SJCRH30 (cell line): ENCODE measurements at regions not wholly inside any gene's neighbourhood (a gene's known extent, or its start where the extent isn't known, plus 50 kb on each side); places are given as distances from the start of the nearest gene placed in this dataset.
A peak's percentile ranks its signal among the peaks of the same experiment; 100 is the strongest.

ENCODE experiments used
- DNase-seq, 2 experiments: peaks; one replicate each; pipeline ENCODE4 v3.0.0-alpha.2; 2015 to 2020
- H3K27ac ChIP-seq: fragments of 250-450 bp; sonication (Bioruptor Pico); 2 replicates; pipeline ENCODE4 v1.5.1; 2020; ENCODE audit warnings: mild to moderate bottlenecking, moderate library complexity
- H3K27me3 ChIP-seq: fragments of 250-450 bp; sonication (Bioruptor Pico); 2 replicates; pipeline ENCODE4 v1.5.1; 2020; ENCODE audit warnings: mild to moderate bottlenecking, moderate library complexity
- H3K36me3 ChIP-seq: fragments of 250-450 bp; sonication (Bioruptor Pico); 2 replicates; pipeline ENCODE4 v1.5.1; 2020; ENCODE audit warnings: mild to moderate bottlenecking, moderate library complexity
- H3K4me1 ChIP-seq: fragments of 250-450 bp; sonication (Bioruptor Pico); 2 replicates; pipeline ENCODE4 v1.5.1; 2020; ENCODE audit warnings: mild to moderate bottlenecking, moderate library complexity
- H3K4me3 ChIP-seq: fragments of 250-450 bp; sonication (Bioruptor Pico); 2 replicates; pipeline ENCODE4 v1.5.1; 2020; ENCODE audit warnings: mild to moderate bottlenecking, moderate library complexity
- H3K9me3 ChIP-seq: fragments of 250-450 bp; sonication (Bioruptor Pico); replicated peaks from 2 replicates; pipeline ENCODE4 v1.5.1; 2020; ENCODE audit warnings: mild to moderate bottlenecking, moderate library complexity

DNA sequence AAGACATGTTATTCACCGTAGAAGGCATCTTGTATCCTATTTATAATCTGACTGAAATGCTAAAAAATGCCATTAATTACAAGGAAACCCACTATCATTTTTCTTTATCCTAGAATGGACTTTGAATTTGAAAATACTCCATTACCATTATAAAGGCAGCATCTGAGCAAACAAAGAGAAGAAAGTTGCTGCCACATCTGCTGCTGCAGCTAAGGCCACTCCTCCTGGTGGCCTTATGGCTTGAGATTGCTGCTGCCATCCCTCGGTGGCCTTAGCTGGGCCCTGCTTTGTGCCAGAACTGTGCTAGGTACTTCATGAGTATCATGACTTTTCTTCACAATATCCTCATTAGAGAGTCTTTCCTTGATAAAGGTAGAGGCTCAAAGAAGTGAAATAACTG, 1210.1 kb upstream of the TENM4 start:
- H3K27me3 ChIP-seq: no peaks in the 10 kb centered on the region
- H3K36me3 ChIP-seq: no peaks in the 10 kb centered on the region
- no peak overlapping the region for H3K4me3 ChIP-seq
- no peaks in the 10 kb centered on the region for H3K9me3 ChIP-seq
- H3K4me1 ChIP-seq: no peaks in the 10 kb centered on the region
- DNase-seq: no peak
- H3K27ac ChIP-seq: no peak overlapping the region

DNA sequence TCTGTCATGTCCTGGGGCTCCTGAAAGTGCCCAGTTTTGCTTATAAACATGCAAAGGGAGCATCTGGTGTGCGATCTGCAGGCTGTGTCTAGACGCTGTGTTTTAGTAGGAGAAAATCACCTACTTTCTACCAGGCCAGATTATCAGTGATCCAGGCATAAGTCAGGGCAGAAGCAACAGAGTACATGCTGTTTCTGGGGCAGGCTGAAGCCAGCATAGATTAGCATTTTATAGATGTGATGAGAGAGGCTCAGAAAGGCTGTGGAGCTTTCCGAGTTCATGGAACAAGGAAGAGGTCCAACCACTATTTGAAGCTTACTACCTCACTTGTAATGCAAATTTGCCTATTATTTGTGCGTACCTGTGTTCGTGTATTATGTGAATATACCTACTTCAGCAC, 1208.4 kb upstream of the TENM4 start:
- H3K4me1 ChIP-seq: no peaks in the 10 kb centered on the region
- no peak overlapping the region for H3K4me3 ChIP-seq
- H3K27me3 ChIP-seq: no peaks in the 10 kb centered on the region
- no peak for DNase-seq
- no peaks in the 10 kb centered on the region for H3K36me3 ChIP-seq
- H3K27ac ChIP-seq: no peak overlapping the region
- no peaks in the 10 kb centered on the region for H3K9me3 ChIP-seq

DNA sequence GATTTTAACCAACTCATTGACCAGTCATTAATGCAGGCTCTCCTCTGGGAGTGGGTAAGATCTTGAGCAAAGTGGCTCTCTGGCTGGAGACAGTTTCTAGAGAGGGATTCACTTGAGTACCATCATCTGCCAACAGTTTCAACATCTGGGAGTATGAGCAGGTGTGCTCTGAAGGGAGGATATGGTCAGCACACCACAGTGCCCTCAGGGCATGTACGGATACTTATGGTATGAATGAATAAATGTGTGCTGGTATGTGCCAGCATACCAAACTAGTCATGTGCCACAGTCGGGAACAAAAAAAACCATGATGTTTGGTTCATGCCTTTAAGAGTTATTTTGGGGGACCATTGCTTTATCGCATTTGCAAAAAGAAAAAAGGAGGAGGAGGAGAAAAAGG, 1197.5 kb upstream of the TENM4 start:
- no peak overlapping the region for H3K4me3 ChIP-seq
- H3K36me3 ChIP-seq: no peaks in the 10 kb centered on the region
- no peaks in the 10 kb centered on the region for H3K9me3 ChIP-seq
- H3K27ac ChIP-seq: no peak overlapping the region
- no peaks in the 10 kb centered on the region for H3K4me1 ChIP-seq
- peak; percentile 8 to 17 for DNase-seq
- no peaks in the 10 kb centered on the region for H3K27me3 ChIP-seq

DNA sequence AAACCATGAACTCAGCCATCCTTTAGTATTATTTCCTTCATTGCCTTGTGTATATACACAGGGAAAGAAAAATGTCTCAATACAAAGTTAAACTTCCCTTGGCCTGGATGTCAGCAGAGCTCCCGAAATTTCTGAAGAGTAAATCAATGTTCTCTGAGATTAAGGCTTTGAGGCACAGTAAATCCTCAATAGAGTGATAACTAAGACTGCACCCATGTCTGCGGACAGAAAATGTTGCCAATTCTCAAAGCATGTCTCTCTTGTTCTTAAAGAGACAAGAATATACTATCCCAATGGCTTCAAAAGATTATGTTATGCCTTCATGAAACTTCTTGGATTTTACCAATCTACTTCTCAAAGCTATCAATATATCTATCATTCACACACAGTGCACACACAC, 1196.7 kb upstream of the TENM4 start:
- Histone ChIP-seq H3K4me3 (no peak overlapping the region), H3K9me3 (no peaks in the 10 kb centered on the region), H3K4me1 (no peaks in the 10 kb centered on the region), H3K36me3 (no peaks in the 10 kb centered on the region), H3K27ac (no peak overlapping the region), H3K27me3 (no peaks in the 10 kb centered on the region)
- no peak for DNase-seq

DNA sequence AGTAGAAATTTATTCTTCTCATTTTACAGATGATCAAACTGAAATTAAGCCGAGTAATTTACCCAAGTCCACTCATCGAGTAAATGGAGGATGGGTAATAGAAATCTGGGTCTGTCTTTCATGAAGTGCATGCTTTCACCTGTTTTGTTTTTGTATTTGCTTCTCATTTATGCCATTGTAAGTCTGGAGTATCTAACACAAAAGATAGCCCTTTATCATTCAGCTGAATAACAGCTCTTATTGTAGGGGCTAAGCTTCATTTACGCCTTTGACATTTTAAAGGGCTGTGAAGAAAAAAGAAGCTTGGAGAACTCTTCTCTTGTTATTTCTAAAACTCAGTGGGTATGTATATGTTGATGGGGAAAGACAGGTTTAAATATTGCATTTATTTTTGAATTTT, 1196.2 kb upstream of the TENM4 start:
- Histone ChIP-seq H3K36me3 (no peaks in the 10 kb centered on the region), H3K9me3 (no peaks in the 10 kb centered on the region), H3K4me1 (no peaks in the 10 kb centered on the region), H3K27me3 (no peaks in the 10 kb centered on the region), H3K27ac (no peak overlapping the region), H3K4me3 (no peak overlapping the region)
- DNase-seq: no peak

DNA sequence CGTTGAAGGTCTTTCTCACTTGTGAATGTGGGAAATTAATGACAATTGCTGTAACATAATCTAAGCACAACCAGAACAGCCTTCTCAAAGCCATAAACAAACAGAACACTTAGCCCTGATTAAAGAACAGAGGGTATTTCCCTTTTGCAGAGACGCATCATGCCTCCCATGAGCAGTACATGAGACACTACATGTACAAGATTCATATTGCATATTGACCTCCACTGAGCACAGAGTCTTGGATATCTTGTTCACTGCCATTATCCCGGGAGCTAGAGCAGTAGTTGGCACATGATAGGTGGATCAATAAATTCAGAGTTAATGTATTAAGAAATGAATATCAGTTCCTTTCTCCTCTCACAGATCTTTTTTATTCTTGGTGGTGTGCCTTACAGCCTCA, 1194.3 kb upstream of the TENM4 start:
- no peak for DNase-seq
- H3K36me3 ChIP-seq: no peaks in the 10 kb centered on the region
- H3K27me3 ChIP-seq: no peaks in the 10 kb centered on the region
- no peak overlapping the region for H3K4me3 ChIP-seq
- H3K4me1 ChIP-seq: no peaks in the 10 kb centered on the region
- no peak overlapping the region for H3K27ac ChIP-seq
- H3K9me3 ChIP-seq: no peaks in the 10 kb centered on the region

DNA sequence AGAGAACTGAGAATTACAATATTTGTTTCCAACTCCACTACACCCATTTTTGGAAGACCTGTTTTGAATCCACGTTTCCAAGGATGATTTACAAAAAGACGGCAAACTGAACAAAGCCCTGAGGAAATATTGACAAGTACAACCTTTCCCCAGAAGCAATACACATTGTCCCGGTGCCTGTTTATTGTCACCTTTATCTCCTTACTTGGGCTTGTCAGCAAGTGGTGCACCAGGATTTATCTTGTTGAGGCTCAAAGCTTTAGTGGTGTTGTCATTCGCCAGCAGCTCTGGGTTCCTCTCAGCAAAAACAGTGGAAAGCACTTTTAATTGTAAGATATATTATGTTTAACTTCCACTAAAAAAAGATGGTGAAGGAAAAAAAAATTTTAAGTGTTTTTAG, 1191.9 kb upstream of the TENM4 start:
- Histone ChIP-seq H3K4me1 (no peaks in the 10 kb centered on the region), H3K4me3 (no peak overlapping the region), H3K9me3 (no peaks in the 10 kb centered on the region), H3K27ac (no peak overlapping the region), H3K36me3 (no peaks in the 10 kb centered on the region), H3K27me3 (no peaks in the 10 kb centered on the region)
- DNase-seq: no peak

DNA sequence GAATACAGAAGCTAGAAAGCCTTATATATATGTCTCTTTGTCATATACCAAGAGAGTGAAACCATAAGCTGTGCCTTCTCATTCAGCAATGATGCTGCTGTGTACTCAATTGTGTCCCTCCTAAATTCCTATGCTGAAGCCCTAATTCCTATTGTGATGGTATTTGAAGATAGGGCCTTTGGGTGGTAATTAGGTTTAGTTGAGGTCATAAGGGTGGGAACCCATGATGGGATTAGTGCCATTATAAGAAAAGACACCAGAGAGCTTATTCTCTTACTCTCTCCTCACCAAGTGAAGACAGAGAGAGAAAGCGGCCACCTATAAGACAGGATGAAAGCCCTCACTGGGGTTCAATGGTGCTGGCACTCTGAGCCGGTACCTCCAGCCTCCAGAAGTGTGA, 1191.3 kb upstream of the TENM4 start:
- H3K27ac ChIP-seq: no peak overlapping the region
- no peak for DNase-seq
- H3K4me1 ChIP-seq: no peaks in the 10 kb centered on the region
- no peaks in the 10 kb centered on the region for H3K27me3 ChIP-seq
- H3K9me3 ChIP-seq: no peaks in the 10 kb centered on the region
- no peak overlapping the region for H3K4me3 ChIP-seq
- H3K36me3 ChIP-seq: no peaks in the 10 kb centered on the region

DNA sequence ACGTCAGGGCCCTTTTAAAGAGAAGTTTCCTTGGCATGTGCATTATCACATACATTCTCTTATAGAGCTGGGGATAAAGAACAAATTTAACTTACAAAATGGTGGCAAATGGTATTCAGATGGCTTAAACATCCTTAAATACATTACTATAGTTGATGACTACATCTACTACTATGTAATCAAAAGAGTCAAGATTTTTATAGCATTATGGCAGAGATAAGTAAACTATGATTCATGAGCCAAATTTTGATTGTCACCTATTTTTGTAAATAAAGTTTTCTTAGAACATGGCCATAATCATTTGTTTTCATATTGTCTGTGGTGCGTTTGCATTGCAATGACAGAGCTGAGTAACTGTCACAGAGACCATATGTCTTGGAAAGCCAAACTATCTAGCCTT, 1188.6 kb upstream of the TENM4 start:
- Histone ChIP-seq H3K36me3 (no peaks in the 10 kb centered on the region), H3K4me3 (no peak overlapping the region), H3K9me3 (no peaks in the 10 kb centered on the region), H3K27ac (no peak overlapping the region), H3K4me1 (no peaks in the 10 kb centered on the region), H3K27me3 (no peaks in the 10 kb centered on the region)
- no peak for DNase-seq

DNA sequence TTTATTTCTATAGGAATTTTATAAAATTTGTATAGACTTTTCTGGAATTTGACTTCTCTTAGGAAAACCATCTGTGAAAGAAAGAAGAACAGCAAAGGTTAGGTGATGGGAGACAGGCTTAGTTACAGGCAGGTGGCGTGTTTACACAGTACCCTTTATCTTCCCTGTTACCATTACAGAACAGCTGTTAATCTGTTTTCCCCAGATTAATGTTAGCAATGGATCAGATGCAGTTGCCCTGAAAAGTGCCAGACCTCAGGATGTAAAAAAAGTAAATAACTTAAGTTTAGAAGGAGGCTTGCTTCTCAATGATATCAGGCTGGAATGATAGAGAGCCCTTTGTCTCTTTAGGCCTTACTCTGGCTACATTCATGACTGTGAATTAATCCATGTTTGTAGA, 1186.5 kb upstream of the TENM4 start:
- no peaks in the 10 kb centered on the region for H3K4me1 ChIP-seq
- H3K9me3 ChIP-seq: no peaks in the 10 kb centered on the region
- no peak overlapping the region for H3K27ac ChIP-seq
- DNase-seq: no peak
- H3K4me3 ChIP-seq: no peak overlapping the region
- H3K36me3 ChIP-seq: no peaks in the 10 kb centered on the region
- no peaks in the 10 kb centered on the region for H3K27me3 ChIP-seq

DNA sequence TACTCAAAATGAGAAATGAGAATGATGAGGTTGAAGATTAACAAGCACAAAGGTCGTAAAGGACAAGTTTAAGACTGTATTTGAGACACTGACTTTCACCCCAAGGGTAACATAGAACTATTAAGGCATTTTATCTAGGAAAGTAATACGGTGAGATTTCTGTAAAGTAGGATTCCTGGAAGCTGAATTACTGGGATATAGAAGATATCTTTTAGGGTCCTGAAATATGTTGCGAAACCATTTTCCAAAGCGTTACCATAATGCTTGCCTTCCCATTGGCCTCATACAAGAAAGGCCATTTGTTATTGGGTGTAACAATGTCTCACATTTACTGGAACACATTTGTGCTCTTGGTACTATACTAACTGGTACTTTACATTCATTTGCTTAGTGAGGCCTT, 1185.9 kb upstream of the TENM4 start:
- H3K4me1 ChIP-seq: no peaks in the 10 kb centered on the region
- no peaks in the 10 kb centered on the region for H3K27me3 ChIP-seq
- H3K36me3 ChIP-seq: no peaks in the 10 kb centered on the region
- H3K9me3 ChIP-seq: no peaks in the 10 kb centered on the region
- no peak for DNase-seq
- no peak overlapping the region for H3K4me3 ChIP-seq
- H3K27ac ChIP-seq: no peak overlapping the region

DNA sequence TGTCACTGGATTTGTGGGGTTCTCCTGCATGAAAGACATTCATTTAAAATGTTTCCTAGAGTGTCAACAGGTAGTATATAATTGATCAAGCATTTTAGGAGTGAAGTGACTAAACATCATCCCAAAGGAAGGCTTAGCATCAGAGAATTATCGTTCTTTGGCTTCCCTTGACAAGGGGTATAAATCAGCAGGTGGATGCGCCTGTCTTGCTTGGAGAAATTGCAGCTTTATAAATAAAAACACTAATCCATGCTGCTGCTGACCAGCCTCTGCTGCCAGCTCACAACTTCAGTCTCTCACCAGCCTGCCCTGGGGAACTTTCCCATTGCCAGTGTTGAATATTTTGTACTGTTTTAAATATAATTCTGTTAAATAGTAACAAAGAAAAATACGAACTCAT, 1184.7 kb upstream of the TENM4 start:
- Histone ChIP-seq H3K9me3 (no peaks in the 10 kb centered on the region), H3K4me3 (no peak overlapping the region), H3K27me3 (no peaks in the 10 kb centered on the region), H3K4me1 (no peaks in the 10 kb centered on the region), H3K27ac (no peak overlapping the region), H3K36me3 (no peaks in the 10 kb centered on the region)
- DNase-seq: no peak

DNA sequence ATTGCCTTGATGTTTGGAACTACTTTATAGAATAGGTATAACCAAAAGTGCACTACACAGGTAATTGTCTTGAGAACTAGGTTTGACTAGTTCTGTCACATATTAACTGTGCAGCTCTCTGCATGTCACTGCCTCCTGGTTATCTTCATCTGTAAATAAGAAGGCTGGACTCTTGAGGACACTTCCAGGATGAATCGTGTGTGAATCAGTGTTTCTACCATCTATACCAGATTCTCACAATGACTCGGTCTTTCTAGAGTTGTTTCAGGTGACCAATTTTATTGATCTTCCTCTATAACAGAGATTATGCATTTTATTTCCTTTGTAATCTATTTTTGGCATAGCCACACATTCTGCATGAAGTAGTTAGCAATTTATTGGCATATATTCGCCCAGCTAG, 1181.0 kb upstream of the TENM4 start:
- no peaks in the 10 kb centered on the region for H3K27me3 ChIP-seq
- no peaks in the 10 kb centered on the region for H3K4me1 ChIP-seq
- H3K36me3 ChIP-seq: no peaks in the 10 kb centered on the region
- H3K9me3 ChIP-seq: no peaks in the 10 kb centered on the region
- no peak for DNase-seq
- H3K27ac ChIP-seq: no peak overlapping the region
- no peak overlapping the region for H3K4me3 ChIP-seq

DNA sequence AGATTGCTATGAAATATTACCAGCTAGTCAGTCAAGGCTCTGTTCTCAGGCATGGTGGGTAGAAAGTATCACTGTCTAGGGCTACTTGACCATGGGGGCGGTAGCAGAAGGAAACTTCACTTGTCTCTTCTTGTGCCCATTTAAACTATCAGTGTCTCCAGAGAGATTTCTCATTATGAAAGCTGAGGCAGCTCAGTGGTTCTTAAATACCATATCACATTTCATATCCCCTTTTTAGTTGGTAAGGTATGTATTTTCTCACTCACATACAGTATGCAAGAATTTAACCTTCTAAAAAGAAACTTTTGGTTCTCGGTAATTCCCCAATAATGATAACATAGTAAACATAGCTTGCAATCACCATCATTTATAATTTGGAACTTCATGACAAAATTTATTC, 1180.0 kb upstream of the TENM4 start:
- no peak overlapping the region for H3K27ac ChIP-seq
- H3K27me3 ChIP-seq: no peaks in the 10 kb centered on the region
- no peak overlapping the region for H3K4me3 ChIP-seq
- no peaks in the 10 kb centered on the region for H3K4me1 ChIP-seq
- no peak for DNase-seq
- no peaks in the 10 kb centered on the region for H3K36me3 ChIP-seq
- H3K9me3 ChIP-seq: no peaks in the 10 kb centered on the region

DNA sequence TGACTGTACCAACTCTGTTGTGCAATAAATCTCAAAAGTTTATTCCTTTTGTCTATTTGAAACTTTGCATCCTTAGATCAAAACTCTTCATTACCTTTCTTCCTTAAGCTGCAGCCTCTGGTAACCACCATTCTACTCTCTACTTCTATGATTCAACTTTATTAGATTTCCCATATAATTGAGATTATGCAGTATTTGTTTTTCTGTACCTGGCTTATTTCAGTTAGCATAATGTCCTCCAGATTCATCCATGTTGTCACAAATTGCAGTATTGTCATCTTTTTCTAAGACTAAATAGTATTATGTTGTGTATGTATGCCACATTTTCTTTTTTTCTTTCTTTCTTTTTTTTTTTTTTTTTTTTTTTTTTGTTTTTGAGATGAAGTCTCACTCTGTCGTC, 1176.3 kb upstream of the TENM4 start:
- Histone ChIP-seq H3K36me3 (no peaks in the 10 kb centered on the region), H3K4me3 (no peak overlapping the region), H3K9me3 (no peaks in the 10 kb centered on the region), H3K27me3 (no peaks in the 10 kb centered on the region), H3K4me1 (no peaks in the 10 kb centered on the region), H3K27ac (no peak overlapping the region)
- DNase-seq: no peak

DNA sequence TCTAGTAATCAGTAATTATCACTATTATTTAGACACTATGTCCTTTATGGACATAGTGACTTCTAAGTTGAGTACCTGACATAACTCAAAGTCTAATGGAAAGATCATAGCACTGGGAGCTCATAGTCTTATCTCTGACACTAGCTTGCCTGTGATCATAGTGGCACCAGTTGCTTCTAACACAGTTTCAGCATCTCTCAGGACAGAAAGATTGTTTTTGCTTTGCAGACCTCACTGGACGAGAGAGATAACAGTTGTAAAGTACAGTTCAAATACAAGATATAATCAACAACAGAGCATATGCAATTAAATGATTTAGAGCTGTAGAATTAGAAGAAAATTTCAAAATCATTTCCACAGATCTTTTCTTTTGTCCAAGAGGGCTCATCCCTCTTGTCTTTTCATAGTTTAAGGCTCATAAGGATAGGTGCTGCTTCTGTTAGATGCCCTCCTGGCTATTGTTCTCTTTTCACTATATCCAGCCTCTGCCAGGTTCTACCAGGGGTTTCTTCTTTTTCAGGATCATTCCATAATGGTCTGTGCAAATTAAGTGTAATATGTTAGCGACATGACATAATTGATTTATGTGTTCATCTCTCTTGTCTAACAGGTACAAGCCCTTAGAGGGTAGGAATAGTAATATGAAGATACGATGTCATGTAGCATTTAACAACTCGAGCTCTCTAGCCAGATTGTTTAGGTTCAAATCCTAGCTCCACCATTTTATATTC, 1175.4 kb upstream of the TENM4 start:
- H3K36me3 ChIP-seq: no peaks in the 10 kb centered on the region
- no peaks in the 10 kb centered on the region for H3K27me3 ChIP-seq
- no peak for DNase-seq

More for the DNA sequence above, 1175.4 kb upstream of the TENM4 start:
- no peak overlapping the region for H3K4me3 ChIP-seq
- H3K27ac ChIP-seq: no peak overlapping the region
- H3K4me1 ChIP-seq: no peaks in the 10 kb centered on the region
- H3K9me3 ChIP-seq: no peaks in the 10 kb centered on the region
